Smooth muscle cell (in vitro differentiated cells): ENCODE measurements at regions not wholly inside any gene's neighbourhood (a gene's known extent, or its start where the extent isn't known, plus 50 kb on each side); places are given as distances from the start of the nearest gene placed in this dataset.
"Not testable (repeated sequence)": the region's sequence is repeated elsewhere in the genome, so short reads cannot be mapped to it uniquely, and the experiment has no call there.

ENCODE experiments used
- DNase-seq: peaks from one replicate; lab custom pipeline; 2025; ENCODE audit not compliant: unreplicated experiment; lab: John Stamatoyannopoulos, UW
- H2AFZ ChIP-seq: fragments of 200-600 bp; sonication (generic); 2 replicates; pipeline ENCODE4 v1.6.0; 2016; ENCODE audit warnings: antibody characterized with exemption, low read depth, mild to moderate bottlenecking
- H3F3A ChIP-seq: fragments of 200-600 bp; sonication (generic); 2 replicates; pipeline ENCODE4 v1.6.0; 2017; ENCODE audit warnings: antibody characterized with exemption, low read depth
- H3K27ac ChIP-seq: fragments of 200-600 bp; sonication (generic); 2 replicates; pipeline ENCODE4 v1.5.1; 2016; ENCODE audit warnings: low read depth, mild to moderate bottlenecking
- H3K27me3 ChIP-seq: fragments of 200-600 bp; sonication (generic); 2 replicates; pipeline ENCODE4 v1.6.1; 2016; ENCODE audit warnings: low read depth, mild to moderate bottlenecking
- H3K36me3 ChIP-seq: fragments of 200-600 bp; sonication (generic); 2 replicates; pipeline ENCODE4 v1.5.1; 2016; ENCODE audit warnings: low read depth
- H3K4me1 ChIP-seq: fragments of 200-600 bp; sonication (generic); 2 replicates; pipeline ENCODE4 v1.5.1; 2016; ENCODE audit warnings: low read depth
- H3K4me2 ChIP-seq: fragments of 200-600 bp; sonication (generic); 2 replicates; pipeline ENCODE4 v1.6.0; 2016; ENCODE audit warnings: mild to moderate bottlenecking
- H3K4me3 ChIP-seq: fragments of 200-600 bp; sonication (generic); 2 replicates; pipeline ENCODE4 v1.5.1; 2016; ENCODE audit warnings: mild to moderate bottlenecking
- H3K79me2 ChIP-seq: fragments of 200-600 bp; sonication (generic); 2 replicates; pipeline ENCODE4 v1.6.0; 2016; ENCODE audit warnings: low read depth, mild to moderate bottlenecking
- H3K9ac ChIP-seq: fragments of 200-600 bp; sonication (generic); 2 replicates; pipeline ENCODE4 v1.6.0; 2016; ENCODE audit warnings: low read depth
- H3K9me3 ChIP-seq: fragments of 200-600 bp; sonication (generic); replicated peaks from 2 replicates; pipeline ENCODE4 v1.5.1; 2016; ENCODE audit warnings: low read depth
- H4K20me1 ChIP-seq: fragments of 200-600 bp; sonication (generic); 2 replicates; pipeline ENCODE4 v1.6.0; 2016; ENCODE audit warnings: low read depth
- CTCF ChIP-seq: fragments of 200-600 bp; sonication (generic); IDR thresholded peaks from 2 replicates; pipeline ENCODE4 v1.5.1; 2017; ENCODE audit warnings: borderline replicate concordance, mild to moderate bottlenecking, antibody characterized with exemption; ENCODE audit not compliant: insufficient read depth, poor library complexity, severe bottlenecking
- WGBS: methylation state at CpG from one replicate; pipeline ENCODE4 v1.1.7; 2016; ENCODE audit warnings: low lambda C conversion rate; 5-methylcytosine and 5-hydroxymethylcytosine counted together

DNA sequence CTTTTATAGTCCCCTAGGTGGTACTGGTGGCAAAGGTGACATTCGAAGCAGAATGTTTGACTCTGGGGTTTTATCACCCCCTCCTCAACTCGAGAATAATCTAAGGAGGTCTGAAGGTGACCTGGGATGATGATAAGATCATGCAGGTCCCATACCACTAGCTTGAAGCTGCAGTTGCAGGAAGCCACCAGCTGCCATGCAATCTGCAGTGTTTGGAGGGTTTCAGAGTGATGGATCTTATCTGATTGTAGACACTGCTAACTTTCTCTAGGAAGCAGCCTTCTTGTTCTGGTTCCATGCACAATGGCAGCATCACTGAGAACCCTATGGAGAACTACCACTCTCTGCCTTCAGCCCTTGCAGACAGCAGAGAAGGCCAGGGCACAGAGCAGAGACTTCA, 59.4 kb upstream of the LRPPRC start:
- Histone ChIP-seq H3K4me2 (no peak overlapping the region), H3K4me3 (no peak overlapping the region), H2AFZ (no peak overlapping the region), H3K79me2 (no peaks in the 10 kb centered on the region), H3F3A (no peaks in the 10 kb centered on the region), H3K27me3 (no peaks in the 10 kb centered on the region), H3K27ac (no peak overlapping the region), H3K9ac (no peak overlapping the region), H3K9me3 (no peaks in the 10 kb centered on the region), H3K4me1 (peaks cover 6% of the 10 kb centered on the region), H4K20me1 (no peaks in the 10 kb centered on the region), H3K36me3 (no peaks in the 10 kb centered on the region)
- 61% methylated on average over 2 of the region's 2 CpGs for WGBS
- TF ChIP-seq CTCF: no peak
- no peak for DNase-seq

DNA sequence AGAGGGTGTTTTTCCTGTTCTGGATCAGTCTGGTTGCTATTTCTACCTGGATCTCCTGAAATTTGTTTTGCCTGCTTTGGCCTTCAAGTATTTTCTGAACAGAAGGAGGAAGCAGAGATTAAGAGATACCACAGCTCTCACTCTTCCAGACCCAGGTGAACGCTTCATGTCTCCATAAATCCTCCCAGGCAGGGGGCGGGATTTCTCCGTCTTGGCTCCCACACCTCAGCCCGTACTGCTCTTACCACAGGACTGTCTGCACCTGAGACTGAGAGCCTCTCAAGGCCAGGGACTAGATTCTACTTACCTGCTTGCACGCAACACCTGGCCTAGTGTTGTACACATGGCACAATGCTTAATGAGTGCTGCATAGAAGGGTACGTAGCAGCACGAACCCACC, 59.9 kb upstream of the LRPPRC start:
- Histone ChIP-seq H4K20me1 (no peaks in the 10 kb centered on the region), H3K27me3 (no peaks in the 10 kb centered on the region), H3K36me3 (no peaks in the 10 kb centered on the region), H3K27ac (no peak overlapping the region), H2AFZ (no peak overlapping the region), H3K4me3 (no peak overlapping the region), H3K4me2 (no peak overlapping the region), H3K9me3 (no peaks in the 10 kb centered on the region), H3K4me1 (peaks cover 6% of the 10 kb centered on the region), H3K9ac (no peak overlapping the region), H3K79me2 (no peaks in the 10 kb centered on the region), H3F3A (no peaks in the 10 kb centered on the region)
- no peak for TF ChIP-seq CTCF
- no peak for DNase-seq
- 84% methylated on average over 7 of the region's 7 CpGs for WGBS

- no peak for TF ChIP-seq CTCF
- H3K4me3 ChIP-seq: no peak overlapping the region
- H3F3A ChIP-seq: no peaks in the 10 kb centered on the region
- no peaks in the 10 kb centered on the region for H3K27me3 ChIP-seq
- H3K4me2 ChIP-seq: no peak overlapping the region
- WGBS: 90% methylated on average over 2 of the region's 2 CpGs
- DNase-seq: no peak
- H3K9ac ChIP-seq: no peak overlapping the region
- no peaks in the 10 kb centered on the region for H4K20me1 ChIP-seq
- no peak overlapping the region for H2AFZ ChIP-seq
- H3K9me3 ChIP-seq: no peaks in the 10 kb centered on the region
- peaks cover 3% of the 10 kb centered on the region for H3K4me1 ChIP-seq
- H3K36me3 ChIP-seq: no peaks in the 10 kb centered on the region
- no peaks in the 10 kb centered on the region for H3K79me2 ChIP-seq
- no peak overlapping the region for H3K27ac ChIP-seq
These were observed 61.2 kb upstream of the LRPPRC start for GRCh38 chr2:44056947-44057346.

DNA sequence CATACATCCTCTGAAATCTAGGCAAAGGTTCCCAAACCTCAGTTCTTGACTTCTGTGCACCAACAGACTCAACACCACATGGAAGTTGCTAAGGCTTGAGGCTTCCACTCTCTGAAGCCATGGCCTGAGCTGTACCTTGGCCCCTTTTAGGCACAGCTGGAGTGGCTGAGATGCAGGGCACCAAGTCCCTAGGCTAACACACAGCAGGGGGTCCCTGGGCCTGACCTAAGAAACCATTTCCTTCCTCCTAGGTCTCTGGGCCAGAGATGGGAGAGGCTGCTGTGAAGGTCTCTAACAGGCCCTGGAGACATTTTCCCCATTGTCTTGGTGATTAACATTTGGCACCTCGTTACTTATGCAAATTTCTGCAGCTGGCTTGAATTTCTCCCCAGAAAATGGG, 64.5 kb upstream of the LRPPRC start:
- H2AFZ ChIP-seq, H3K9ac ChIP-seq, H3K79me2 ChIP-seq, H3K4me1 ChIP-seq, H3K27me3 ChIP-seq, DNase-seq, H3K9me3 ChIP-seq, H3K27ac ChIP-seq, H3K4me2 ChIP-seq, H3F3A ChIP-seq, H3K4me3 ChIP-seq, H4K20me1 ChIP-seq, H3K36me3 ChIP-seq: not testable (repeated sequence)
- WGBS: 53% methylated on average over 1 of the region's 1 CpG
